H1 (cell line): ENCODE measurements at regions not wholly inside any gene's neighbourhood (a gene's known extent, or its start where the extent isn't known, plus 50 kb on each side); places are given as distances from the start of the nearest gene placed in this dataset.

ENCODE experiments used
- CTCF ChIA-PET: fragments of 300-600 bp; sonication (Branson Sonifier 250); formaldehyde crosslinking; loops from one replicate; lab custom pipeline; 2021; ENCODE audit not compliant: partially characterized antibody; lab: Charles Lee
- POLR2A ChIA-PET: fragments of 300-600 bp; sonication (Branson Sonifier 250); formaldehyde crosslinking; loops from one replicate; lab custom pipeline; 2021; ENCODE audit warnings: inconsistent platforms; ENCODE audit not compliant: partially characterized antibody; lab: Charles Lee
- DNase-seq, 2 experiments: peaks; one replicate each; pipeline versions ENCODE4 v3.0.0 to v3.0.0-alpha.2; 2010 to 2022; ENCODE audit warnings: low spot score in 2 of 2, low read depth in 1 of 2, mixed read lengths in 1 of 2
- FAIRE-seq: peaks from 2 replicates; lab custom pipeline; 2011; peaks lifted over from hg19 to GRCh38; lab: Jason Lieb, UNC
- H2AFZ ChIP-seq: 2 replicates; pipeline ENCODE4 v1.8.1; 2012; ENCODE audit warnings: low read length, inconsistent platforms
- H2AK5ac ChIP-seq: 2 replicates; pipeline ENCODE4 v1.6.1; 2013; ENCODE audit warnings: low read depth, low read length
- H2BK120ac ChIP-seq: replicated peaks from 2 replicates; pipeline ENCODE3; 2013; ENCODE audit warnings: low read depth, low read length, inconsistent platforms
- H2BK12ac ChIP-seq: 2 replicates; pipeline ENCODE4 v1.6.1; 2013; ENCODE audit warnings: low read depth, low read length
- H2BK15ac ChIP-seq: 2 replicates; pipeline ENCODE4 v1.6.1; 2013; ENCODE audit warnings: low read length
- H2BK20ac ChIP-seq: 2 replicates; pipeline ENCODE4 v1.6.1; 2013; ENCODE audit warnings: low read length
- H2BK5ac ChIP-seq: 2 replicates; pipeline ENCODE4 v1.6.1; 2013; ENCODE audit warnings: low read depth, low read length
- H3K14ac ChIP-seq: 2 replicates; pipeline ENCODE4 v1.6.1; 2013; ENCODE audit warnings: inconsistent platforms; ENCODE audit not compliant: insufficient read length
- H3K18ac ChIP-seq: 2 replicates; pipeline ENCODE4 v1.6.1; 2013; ENCODE audit warnings: low read length; ENCODE audit errors: extremely low read depth
- H3K23ac ChIP-seq: 2 replicates; pipeline ENCODE4 v1.6.1; 2013; ENCODE audit warnings: inconsistent platforms; ENCODE audit not compliant: insufficient read length
- H3K23me2 ChIP-seq: 2 replicates; pipeline ENCODE4 v1.6.1; 2013; ENCODE audit warnings: low read depth, low read length
- H3K27ac ChIP-seq: 2 replicates; pipeline ENCODE4 v1.6.1; 2011; ENCODE audit warnings: low read depth, low read length, inconsistent platforms
- H3K27me3 ChIP-seq, 4 experiments: replicated peaks in 1 of 4; 1 replicate in 1 of 4; 2 replicates in 3 of 4; pipeline versions ENCODE4 v1.6.1 to v1.8.1; 2011 to 2013; ENCODE audit warnings: low read length in 3 of 4, mild to moderate bottlenecking in 3 of 4, inconsistent platforms in 2 of 4, mixed read lengths in 2 of 4, moderate library complexity in 1 of 4; ENCODE audit not compliant: control insufficient read depth in 3 of 4, insufficient read depth in 3 of 4; ENCODE audit errors: extremely low read depth in 1 of 4
- H3K36me3 ChIP-seq, 4 experiments: 2 replicates each; pipeline versions ENCODE4 v1.6.1 to v1.8.1; 2011 to 2013; ENCODE audit warnings: mild to moderate bottlenecking in 4 of 4, low read length in 3 of 4, moderate library complexity in 2 of 4, control low read depth in 1 of 4, inconsistent platforms in 1 of 4; ENCODE audit not compliant: insufficient read depth in 4 of 4, control insufficient read depth in 2 of 4
- H3K4ac ChIP-seq: replicated peaks from 2 replicates; pipeline ENCODE3; 2013; ENCODE audit warnings: low read length, low read depth, mixed read lengths, inconsistent platforms; ENCODE audit not compliant: insufficient read length
- H3K4me1 ChIP-seq, 4 experiments: replicated peaks in 1 of 4; 1 replicate in 1 of 4; 2 replicates in 3 of 4; pipeline versions ENCODE4 v1.6.1 to v1.8.1; 2011 to 2013; ENCODE audit warnings: low read length in 3 of 4, inconsistent platforms in 2 of 4, mixed read lengths in 1 of 4; ENCODE audit not compliant: insufficient read depth in 4 of 4, control insufficient read depth in 3 of 4
- H3K4me2 ChIP-seq, 2 experiments: 2 replicates each; pipeline versions ENCODE4 v1.6.1 to v1.8.1; 2011 to 2013; ENCODE audit warnings: low read depth in 2 of 2, low read length in 2 of 2, control low read depth in 1 of 2, inconsistent platforms in 1 of 2, mild to moderate bottlenecking in 1 of 2; ENCODE audit not compliant: insufficient read depth in 1 of 2
- H3K4me3 ChIP-seq, 4 experiments: fragments of 200-600, 300-600 bp in 1 of 4; sonication (generic), shearing (Covaris generic), sonication (Bioruptor Twin) in 1 of 4; 2 replicates each; pipeline versions ENCODE4 v1.5.1 to v1.8.1; 2011 to 2016; ENCODE audit warnings: low read length in 4 of 4, low read depth in 3 of 4, control low read depth in 2 of 4, inconsistent platforms in 2 of 4, mild to moderate bottlenecking in 2 of 4, mixed read lengths in 1 of 4, moderate library complexity in 1 of 4; ENCODE audit not compliant: insufficient read depth in 2 of 4; ENCODE audit errors: extremely low read depth in 1 of 4
- H3K56ac ChIP-seq: replicated peaks from 2 replicates; pipeline ENCODE3; 2013; ENCODE audit warnings: low read depth, mild to moderate bottlenecking, mixed read lengths, low read length, inconsistent platforms; ENCODE audit not compliant: insufficient read length
- H3K79me1 ChIP-seq: 2 replicates; pipeline ENCODE4 v1.6.1; 2013; ENCODE audit warnings: low read depth, low read length, control low read depth
- H3K79me2 ChIP-seq, 2 experiments: 2 replicates each; pipeline versions ENCODE4 v1.6.1 to v1.8.1; 2012 to 2013; ENCODE audit warnings: low read length in 2 of 2, mild to moderate bottlenecking in 2 of 2, inconsistent platforms in 1 of 2; ENCODE audit not compliant: insufficient read depth in 2 of 2, control insufficient read depth in 1 of 2
- H3K9ac ChIP-seq, 4 experiments: replicated peaks in 1 of 4; 1 replicate in 1 of 4; 2 replicates in 3 of 4; pipeline versions ENCODE4 v1.6.1 to v1.8.1; 2011 to 2013; ENCODE audit warnings: low read depth in 3 of 4, low read length in 3 of 4, control low read depth in 2 of 4, mild to moderate bottlenecking in 2 of 4, moderate library complexity in 2 of 4, inconsistent platforms in 1 of 4; ENCODE audit errors: extremely low read depth in 1 of 4
- H3K9me3 ChIP-seq, 2 experiments: 2 replicates each; pipeline versions ENCODE4 v1.6.1 to v1.8.1; 2012 to 2013; ENCODE audit warnings: mild to moderate bottlenecking in 2 of 2, moderate library complexity in 2 of 2, control low read depth in 1 of 2, inconsistent platforms in 1 of 2, low read depth in 1 of 2, low read length in 1 of 2, mixed read lengths in 1 of 2; ENCODE audit not compliant: insufficient read depth in 2 of 2
- H4K20me1 ChIP-seq, 2 experiments: replicated peaks in 1 of 2; 2 replicates each; pipeline versions ENCODE3 to v1.8.1; 2011 to 2013; ENCODE audit warnings: inconsistent platforms in 2 of 2, low read length in 2 of 2, mild to moderate bottlenecking in 1 of 2; ENCODE audit not compliant: insufficient read depth in 2 of 2, control insufficient read depth in 1 of 2
- H4K5ac ChIP-seq: 2 replicates; pipeline ENCODE4 v1.6.1; 2013; ENCODE audit warnings: low read length, low read depth, mixed read lengths, inconsistent platforms; ENCODE audit not compliant: insufficient read length
- H4K8ac ChIP-seq: 2 replicates; pipeline ENCODE4 v1.8.0; 2013; ENCODE audit warnings: mild to moderate bottlenecking, moderate library complexity, low read length, inconsistent platforms; ENCODE audit not compliant: insufficient read depth; ENCODE audit errors: extremely low read depth
- H4K91ac ChIP-seq: replicated peaks from 2 replicates; pipeline ENCODE3; 2013; ENCODE audit warnings: low read length, mixed read lengths, inconsistent platforms; ENCODE audit not compliant: insufficient read length
- CBX5 ChIP-seq: fragments of 300-800, 300-1000 bp; sonication (generic); IDR thresholded peaks from 2 replicates; pipeline ENCODE4 v1.7.1; 2016; ENCODE audit warnings: antibody characterized with exemption, low read length, low read depth
- CHD2 ChIP-seq: IDR thresholded peaks from 2 replicates; pipeline ENCODE4 v1.6.1; 2012; ENCODE audit warnings: low read length, improper control_type of control experiment
- KDM5A ChIP-seq: fragments of 200-600 bp; IDR thresholded peaks from 2 replicates; pipeline ENCODE4 v1.7.1; 2012; ENCODE audit warnings: mild to moderate bottlenecking, low read length, inconsistent platforms, mixed read lengths
- POLR2A ChIP-seq, 2 experiments: IDR thresholded peaks; 1 replicate in 1 of 2; 2 replicates in 1 of 2; pipeline ENCODE4 v1.6.1; 2011; ENCODE audit warnings: low read depth in 2 of 2, low read length in 2 of 2, mild to moderate bottlenecking in 2 of 2; ENCODE audit errors: control extremely low read depth in 1 of 2
- SIX5 ChIP-seq: IDR thresholded peaks from 2 replicates; pipeline ENCODE4 v1.6.1; 2011; ENCODE audit warnings: mild to moderate bottlenecking, low read depth, low read length
- SP4 ChIP-seq: IDR thresholded peaks from 2 replicates; pipeline ENCODE4 v1.6.1; 2012; ENCODE audit warnings: low read length, inconsistent platforms
- WGBS, 2 experiments: shearing (Covaris generic) in 1 of 2; methylation state at CpG; one replicate each; pipeline versions ENCODE4 v1.1.6 to v1.1.7; 2013 to 2015; ENCODE audit warnings: low lambda C conversion rate in 2 of 2, mixed read lengths in 2 of 2, inconsistent platforms in 1 of 2, low coverage in 1 of 2, missing lambda C conversion rate in 1 of 2; ENCODE audit not compliant: insufficient replicate concordance in 2 of 2, insufficient coverage in 1 of 2, insufficient read length in 1 of 2; ENCODE audit errors: extremely low coverage in 1 of 2, missing lambda C conversion rate in 1 of 2; 5-methylcytosine and 5-hydroxymethylcytosine counted together
- TF ChIP-seq, protein P1 (sequence below), 3 experiments: IDR thresholded peaks; 1 replicate in 2 of 3; 2 replicates in 1 of 3; pipeline versions ENCODE4 v1.5.1 to v1.6.1; 2011; ENCODE audit warnings: low read length in 3 of 3, mild to moderate bottlenecking in 3 of 3, inconsistent platforms in 2 of 3, low read depth in 1 of 3, moderate library complexity in 1 of 3; ENCODE audit not compliant: insufficient read depth in 1 of 3; ENCODE audit errors: control extremely low read depth in 1 of 3

DNA sequence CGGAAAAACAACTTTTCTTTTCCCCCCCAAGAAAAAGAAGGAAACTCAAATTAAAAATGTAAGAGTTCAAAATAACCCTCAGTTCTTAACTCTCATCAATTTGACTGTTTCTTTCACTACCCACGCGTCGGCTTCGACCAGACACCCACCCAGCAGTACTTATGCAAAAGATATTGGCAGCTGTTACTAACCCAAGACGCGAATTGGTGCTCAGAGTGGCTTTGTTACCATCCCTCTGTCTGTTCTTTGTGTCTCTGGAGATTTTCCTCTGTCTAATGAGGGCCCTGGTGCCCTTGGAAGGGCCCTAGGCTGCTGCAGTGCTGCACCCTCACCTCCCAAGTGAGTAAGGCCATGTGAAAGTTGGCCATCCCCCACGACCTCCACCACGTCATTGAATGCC lies 180.5 kb upstream of the NECTIN1 start:
- Histone ChIP-seq H2BK20ac (no peak overlapping the region), H3K56ac (no peak overlapping the region), H3K9me3 (0 out of 4 replicates have a peak, but pooled peaks cover 0 to 2% of the 10 kb centered on the region in 2 experiments), H3K23ac (no peak overlapping the region), H2BK12ac (no peak overlapping the region), H3K4me1 (peaks cover 0 to 8% (median 7%) of the 10 kb centered on the region in 4 experiments; a peak in 6 of 7 replicates), H3K9ac (no peak overlapping the region), H3K27ac (no peak overlapping the region), H2BK15ac (no peak overlapping the region), H4K5ac (no peak overlapping the region), H3K36me3 (no peaks in the 10 kb centered on the region), H4K91ac (no peak overlapping the region), H3K79me1 (no peaks in the 10 kb centered on the region), H3K4me3 (no peak overlapping the region), H4K8ac (no peak overlapping the region), H3K4me2 (no peak overlapping the region), H3K4ac (no peak overlapping the region), H3K23me2 (no peaks in the 10 kb centered on the region), H3K18ac (no peak overlapping the region), H2BK120ac (no peak overlapping the region), H2AK5ac (no peak overlapping the region), H3K79me2 (no peaks in the 10 kb centered on the region), H3K27me3 (peaks cover 0 to 2% (median under 1%) of the 10 kb centered on the region in 4 experiments; a peak in 1 of 7 replicates), H3K14ac (no peak overlapping the region), H4K20me1 (no peaks in the 10 kb centered on the region), H2AFZ (no peak overlapping the region), H2BK5ac (no peak overlapping the region)
- DNase-seq, result no peak
- ChIA-PET POLR2A (no interaction called here), CTCF (interaction anchor here (0.8 kb wide), 1 partner anchor 73 kb away, joined by 3 read pairs; no protein-coding TSS in a partner anchor)
- 88% methylated on average over 9 of the region's 9 CpGs; no CpG with 5 or more reads in 1 of the 2 experiments for WGBS, 2 experiments
- no peak for FAIRE-seq
- TF ChIP-seq CBX5 (no peak), KDM5A (no peak), SIX5 (no peak), CHD2 (no peak), POLR2A (IDR thresholded peaks at IDR 0.05; ENCODE audit: control extremely low read depth in 1 of 2, low read depth in 2 of 2, low read length in 2 of 2) (no peak), SP4 (no peak)
- TF ChIP-seq, protein P1, sequence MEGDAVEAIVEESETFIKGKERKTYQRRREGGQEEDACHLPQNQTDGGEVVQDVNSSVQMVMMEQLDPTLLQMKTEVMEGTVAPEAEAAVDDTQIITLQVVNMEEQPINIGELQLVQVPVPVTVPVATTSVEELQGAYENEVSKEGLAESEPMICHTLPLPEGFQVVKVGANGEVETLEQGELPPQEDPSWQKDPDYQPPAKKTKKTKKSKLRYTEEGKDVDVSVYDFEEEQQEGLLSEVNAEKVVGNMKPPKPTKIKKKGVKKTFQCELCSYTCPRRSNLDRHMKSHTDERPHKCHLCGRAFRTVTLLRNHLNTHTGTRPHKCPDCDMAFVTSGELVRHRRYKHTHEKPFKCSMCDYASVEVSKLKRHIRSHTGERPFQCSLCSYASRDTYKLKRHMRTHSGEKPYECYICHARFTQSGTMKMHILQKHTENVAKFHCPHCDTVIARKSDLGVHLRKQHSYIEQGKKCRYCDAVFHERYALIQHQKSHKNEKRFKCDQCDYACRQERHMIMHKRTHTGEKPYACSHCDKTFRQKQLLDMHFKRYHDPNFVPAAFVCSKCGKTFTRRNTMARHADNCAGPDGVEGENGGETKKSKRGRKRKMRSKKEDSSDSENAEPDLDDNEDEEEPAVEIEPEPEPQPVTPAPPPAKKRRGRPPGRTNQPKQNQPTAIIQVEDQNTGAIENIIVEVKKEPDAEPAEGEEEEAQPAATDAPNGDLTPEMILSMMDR (IDR thresholded peaks at IDR 0.05; ENCODE audit: control extremely low read depth in 1 of 3, insufficient read depth in 1 of 3, low read depth in 1 of 3, low read length in 3 of 3), result no peak
